Natural killer cell (primary cell): ENCODE measurements at regions not wholly inside any gene's neighbourhood (a gene's known extent, or its start where the extent isn't known, plus 50 kb on each side); places are given as distances from the start of the nearest gene placed in this dataset.

Source experiments
- ATAC-seq, 3 donors: fragments of 150-1000 bp in 2 of 3; fragments of 200-7000 bp in 1 of 3; cut with Tn5 transposase; 1 replicate in 1 of 3; 2 replicates in 2 of 3; pipeline ENCODE4 v1.10.0; 2021; ENCODE audit warnings: mild to moderate bottlenecking in 2 of 3, moderate library complexity in 2 of 3
- DNase-seq, 2 donors: peaks; one replicate each; pipeline versions ENCODE4 v3.0.0 to v3.0.0-alpha.2; 2013 to 2021; ENCODE audit warnings: mixed read lengths in 1 of 2
- H3K27ac ChIP-seq: one replicate; pipeline ENCODE4 v1.5.1; 2013; ENCODE audit warnings: mild to moderate bottlenecking, low read length
- H3K27me3 ChIP-seq: one replicate; pipeline ENCODE4 v1.6.1; 2013; ENCODE audit warnings: low read length; ENCODE audit not compliant: control insufficient read depth, insufficient read depth
- H3K36me3 ChIP-seq: one replicate; pipeline ENCODE4 v1.6.1; 2013; ENCODE audit warnings: low read length; ENCODE audit not compliant: control insufficient read depth, insufficient read depth
- H3K4me1 ChIP-seq: one replicate; pipeline ENCODE4 v1.6.1; 2013; ENCODE audit warnings: low read length; ENCODE audit not compliant: control insufficient read depth, insufficient read depth
- H3K4me3 ChIP-seq: one replicate; pipeline ENCODE4 v1.5.1; 2013; ENCODE audit warnings: low read length
- H3K9me3 ChIP-seq: one replicate; pipeline ENCODE4 v1.6.1; 2013; ENCODE audit warnings: low read length; ENCODE audit not compliant: control insufficient read depth, insufficient read depth
- H3K27ac Mint-ChIP-seq, 2 donors: one replicate each; pipeline ENCODE4 v1.8.0; 2022; ENCODE audit warnings: mild to moderate bottlenecking in 2 of 2, mixed read lengths in 2 of 2, moderate library complexity in 1 of 2
- H3K27me3 Mint-ChIP-seq, 2 donors: one replicate each; pipeline ENCODE4 v1.8.0; 2022; ENCODE audit warnings: low read depth in 2 of 2, mixed read lengths in 2 of 2
- H3K36me3 Mint-ChIP-seq: one replicate; pipeline ENCODE4 v1.8.0; 2022; ENCODE audit warnings: mixed read lengths
- H3K4me1 Mint-ChIP-seq, 2 donors: one replicate each; pipeline ENCODE4 v1.8.0; 2022; ENCODE audit warnings: mixed read lengths in 2 of 2
- H3K4me3 Mint-ChIP-seq: one replicate; pipeline ENCODE4 v1.8.0; 2022; ENCODE audit warnings: mild to moderate bottlenecking, moderate library complexity, mixed read lengths
- H3K9me3 Mint-ChIP-seq, 2 donors: one replicate each; pipeline ENCODE4 v1.8.0; 2022; ENCODE audit warnings: mixed read lengths in 2 of 2
- CTCF ChIP-seq: fragments of 200-600 bp; IDR thresholded peaks from one replicate; pipeline ENCODE4 v1.8.0; 2022; ENCODE audit warnings: antibody characterized with exemption
- WGBS: methylation state at CpG from one replicate; pipeline ENCODE4 v1.1.7; 2013; ENCODE audit warnings: missing lambda C conversion rate; ENCODE audit not compliant: insufficient coverage; 5-methylcytosine and 5-hydroxymethylcytosine counted together
- intact Hi-C: fragments of 100-400 bp; cut with micrococcal nuclease; formaldehyde crosslinking; loops from one replicate; pipeline ENCODE4 v1.14.2; 2022

DNA sequence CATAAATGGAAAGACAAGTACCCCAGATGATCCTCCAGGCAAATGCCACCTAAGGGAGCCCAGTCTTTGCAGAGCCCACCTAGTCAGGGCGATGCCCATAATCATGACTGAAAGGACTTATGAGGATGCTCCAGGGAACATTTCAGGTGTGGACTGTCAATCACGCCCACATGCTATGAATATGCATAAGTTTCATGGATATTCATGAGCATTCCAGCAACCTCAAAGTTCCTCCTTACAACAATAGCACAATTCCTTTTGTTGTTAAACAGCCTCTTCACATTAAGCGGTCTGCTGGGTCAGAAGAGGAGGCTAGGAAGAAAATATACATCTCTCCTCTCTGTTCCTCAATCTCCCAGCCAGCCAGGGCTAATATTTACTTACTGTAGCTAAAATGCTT lies 161.6 kb downstream of the C5orf15 start:
- Mint-ChIP-seq H3K9me3 (no peaks in the 10 kb centered on the region), H3K36me3 (no peaks in the 10 kb centered on the region), H3K4me1 (no peaks in the 10 kb centered on the region), H3K27me3 (peaks cover 3 to 18% of the 10 kb centered on the region in 2 donors), H3K27ac (no peak overlapping the region), H3K4me3 (no peak overlapping the region)
- Histone ChIP-seq H3K9me3 (no peaks in the 10 kb centered on the region), H3K36me3 (no peaks in the 10 kb centered on the region), H3K4me3 (no peak overlapping the region), H3K27me3 (no peaks in the 10 kb centered on the region), H3K4me1 (no peaks in the 10 kb centered on the region), H3K27ac (no peak overlapping the region)
- DNase-seq: no peak
- no peak for TF ChIP-seq CTCF
- WGBS: 50% methylated on average over 3 of the region's 3 CpGs
- intact Hi-C loops: no loop called here
- ATAC-seq: no peak

DNA sequence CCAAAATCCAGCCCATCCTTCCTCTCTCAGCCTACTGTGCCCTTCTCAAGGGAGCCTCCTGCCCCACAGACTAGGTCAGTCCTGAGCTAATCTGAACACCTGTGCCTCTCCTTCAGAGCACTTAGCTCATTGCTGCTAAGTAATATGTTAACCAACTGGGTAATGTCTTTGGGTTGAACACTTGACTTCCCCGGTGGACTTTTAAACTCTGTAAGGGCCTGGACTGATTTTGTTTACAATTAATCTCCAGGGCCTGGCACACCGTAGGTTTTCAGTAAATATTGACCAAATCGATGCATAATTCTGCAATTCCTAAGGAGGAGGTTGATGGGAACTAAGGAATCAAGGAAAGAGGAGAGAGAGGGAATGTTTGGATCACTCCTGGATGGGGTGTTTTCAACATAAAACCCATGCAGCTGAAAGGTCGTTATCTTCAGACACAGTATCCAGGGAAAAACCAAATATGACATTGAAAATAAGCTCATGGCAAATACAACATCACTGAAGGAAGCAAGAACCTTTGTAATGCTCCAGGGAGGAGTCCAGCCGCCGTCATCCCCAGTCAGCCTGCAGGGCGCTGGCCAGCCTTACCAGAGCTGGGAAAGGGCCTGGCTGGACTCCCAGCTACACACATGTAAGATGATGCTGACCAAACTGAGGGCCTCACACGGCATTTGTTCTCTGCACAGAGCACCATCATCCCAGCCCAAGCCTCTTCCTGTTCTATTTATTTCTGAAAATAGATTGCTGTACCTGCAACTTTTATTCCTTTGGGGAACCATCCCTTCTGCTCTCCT lies 166.3 kb downstream of the C5orf15 start:
- intact Hi-C loops: no loop called here
- 81% methylated on average over 8 of the region's 8 CpGs for WGBS
- DNase-seq: no peak

GRCh38 chr5:133801431-133801830 lies 167.0 kb downstream of the C5orf15 start:
- Histone ChIP-seq H3K27me3 (no peaks in the 10 kb centered on the region), H3K27ac (no peak overlapping the region), H3K9me3 (no peaks in the 10 kb centered on the region), H3K4me1 (no peaks in the 10 kb centered on the region), H3K36me3 (no peaks in the 10 kb centered on the region), H3K4me3 (no peak overlapping the region)
- 84% methylated on average over 7 of the region's 7 CpGs for WGBS
- intact Hi-C loops: no loop called here
- Mint-ChIP-seq H3K27ac (no peak overlapping the region), H3K4me1 (no peaks in the 10 kb centered on the region), H3K27me3 (peaks cover 20 to 31% of the 10 kb centered on the region in 2 donors), H3K36me3 (no peaks in the 10 kb centered on the region), H3K9me3 (no peaks in the 10 kb centered on the region), H3K4me3 (no peak overlapping the region)
- ATAC-seq (no peak), DNase-seq (no peak)
- no peak for TF ChIP-seq CTCF

More for the DNA sequence above, 166.3 kb downstream of the C5orf15 start:
- Mint-ChIP-seq H3K36me3 (no peaks in the 10 kb centered on the region), H3K4me1 (no peaks in the 10 kb centered on the region), H3K9me3 (no peaks in the 10 kb centered on the region), H3K27ac (no peak overlapping the region), H3K4me3 (no peak overlapping the region), H3K27me3 (peaks cover 20 to 31% of the 10 kb centered on the region in 2 donors)
- ATAC-seq: no peak
- Histone ChIP-seq H3K36me3 (no peaks in the 10 kb centered on the region), H3K27me3 (no peaks in the 10 kb centered on the region), H3K9me3 (no peaks in the 10 kb centered on the region), H3K27ac (no peak overlapping the region), H3K4me1 (no peaks in the 10 kb centered on the region), H3K4me3 (no peak overlapping the region)
- no peak for TF ChIP-seq CTCF
